Glutamatergic neuron (in vitro differentiated cells): ENCODE measurements at regions not wholly inside any gene's neighbourhood (a gene's known extent, or its start where the extent isn't known, plus 50 kb on each side); places are given as distances from the start of the nearest gene placed in this dataset.

Experiments
- DNase-seq: peaks from one replicate; pipeline ENCODE4 v3.0.0; 2022
- H3K27ac Mint-ChIP-seq: one replicate; pipeline ENCODE4 v1.8.0; 2020; ENCODE audit warnings: mild to moderate bottlenecking, mixed read lengths, inconsistent platforms; ENCODE audit not compliant: unreplicated experiment
- H3K27me3 Mint-ChIP-seq: one replicate; pipeline ENCODE4 v1.8.0; 2020; ENCODE audit warnings: mild to moderate bottlenecking, moderate library complexity, mixed read lengths, inconsistent platforms; ENCODE audit not compliant: unreplicated experiment
- H3K36me3 Mint-ChIP-seq: one replicate; pipeline ENCODE4 v1.8.0; 2020; ENCODE audit warnings: mild to moderate bottlenecking, mixed read lengths, inconsistent platforms; ENCODE audit not compliant: unreplicated experiment
- H3K4me1 Mint-ChIP-seq: one replicate; pipeline ENCODE4 v1.8.0; 2020; ENCODE audit warnings: mild to moderate bottlenecking, low read depth, mixed read lengths, inconsistent platforms; ENCODE audit not compliant: unreplicated experiment
- H3K4me3 Mint-ChIP-seq: one replicate; pipeline ENCODE4 v1.8.0; 2020; ENCODE audit warnings: mild to moderate bottlenecking, mixed read lengths, inconsistent platforms; ENCODE audit not compliant: unreplicated experiment
- H3K9me3 Mint-ChIP-seq: one replicate; pipeline ENCODE4 v1.8.0; 2020; ENCODE audit warnings: mild to moderate bottlenecking, moderate library complexity, mixed read lengths, inconsistent platforms; ENCODE audit not compliant: unreplicated experiment
- TF ChIP-seq, protein P1 (sequence below): fragments of 200-600 bp; sonication (generic); IDR thresholded peaks from one replicate; pipeline ENCODE4 v1.5.0; 2021; ENCODE audit not compliant: partially characterized antibody, unreplicated experiment

- no peak overlapping the region for H3K27ac Mint-ChIP-seq
- H3K4me1 Mint-ChIP-seq: no peaks in the 10 kb centered on the region
- H3K27me3 Mint-ChIP-seq: no peaks in the 10 kb centered on the region
- TF ChIP-seq, protein P1, sequence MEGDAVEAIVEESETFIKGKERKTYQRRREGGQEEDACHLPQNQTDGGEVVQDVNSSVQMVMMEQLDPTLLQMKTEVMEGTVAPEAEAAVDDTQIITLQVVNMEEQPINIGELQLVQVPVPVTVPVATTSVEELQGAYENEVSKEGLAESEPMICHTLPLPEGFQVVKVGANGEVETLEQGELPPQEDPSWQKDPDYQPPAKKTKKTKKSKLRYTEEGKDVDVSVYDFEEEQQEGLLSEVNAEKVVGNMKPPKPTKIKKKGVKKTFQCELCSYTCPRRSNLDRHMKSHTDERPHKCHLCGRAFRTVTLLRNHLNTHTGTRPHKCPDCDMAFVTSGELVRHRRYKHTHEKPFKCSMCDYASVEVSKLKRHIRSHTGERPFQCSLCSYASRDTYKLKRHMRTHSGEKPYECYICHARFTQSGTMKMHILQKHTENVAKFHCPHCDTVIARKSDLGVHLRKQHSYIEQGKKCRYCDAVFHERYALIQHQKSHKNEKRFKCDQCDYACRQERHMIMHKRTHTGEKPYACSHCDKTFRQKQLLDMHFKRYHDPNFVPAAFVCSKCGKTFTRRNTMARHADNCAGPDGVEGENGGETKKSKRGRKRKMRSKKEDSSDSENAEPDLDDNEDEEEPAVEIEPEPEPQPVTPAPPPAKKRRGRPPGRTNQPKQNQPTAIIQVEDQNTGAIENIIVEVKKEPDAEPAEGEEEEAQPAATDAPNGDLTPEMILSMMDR: no peak
- peaks cover 6% of the 10 kb centered on the region for H3K36me3 Mint-ChIP-seq
- no peaks in the 10 kb centered on the region for H3K9me3 Mint-ChIP-seq
- no peak for DNase-seq
- H3K4me3 Mint-ChIP-seq: no peak overlapping the region
Observed at GRCh38 chr10:121041499-121041898, 190.3 kb downstream of the WDR11 start.

- H3K9me3 Mint-ChIP-seq: no peaks in the 10 kb centered on the region
- TF ChIP-seq, protein P1: no peak
Observed at GRCh38 chr10:121041906-121042305, 190.7 kb downstream of the WDR11 start.

DNA sequence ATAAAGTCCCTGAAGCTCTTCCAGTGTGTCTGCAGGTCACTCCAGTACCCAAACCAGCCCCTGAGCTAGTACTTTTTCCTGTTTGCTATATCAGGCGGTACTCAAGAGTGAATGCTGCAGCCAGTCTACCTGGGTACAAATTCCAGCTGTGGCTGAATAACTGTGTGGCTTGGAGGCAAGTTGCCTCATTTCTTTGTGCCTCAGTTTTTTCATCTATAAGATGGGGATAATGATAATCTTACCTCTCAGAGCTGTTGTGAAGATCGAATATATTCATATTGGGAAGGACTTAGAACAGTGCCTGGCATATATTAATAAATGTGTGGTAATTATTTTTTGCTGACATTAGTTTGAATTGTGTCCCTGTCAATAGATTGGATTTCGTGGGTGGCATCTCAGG, 191.2 kb downstream of the WDR11 start:
- DNase-seq: no peak
- TF ChIP-seq, protein P1: no peak
- Mint-ChIP-seq H3K27ac (no peak overlapping the region), H3K27me3 (no peaks in the 10 kb centered on the region), H3K36me3 (peaks cover 6% of the 10 kb centered on the region), H3K4me3 (no peak overlapping the region), H3K4me1 (no peaks in the 10 kb centered on the region), H3K9me3 (no peaks in the 10 kb centered on the region)

More at GRCh38 chr10:121041906-121042305, 190.7 kb downstream of the WDR11 start:
- Mint-ChIP-seq H3K36me3 (peaks cover 6% of the 10 kb centered on the region), H3K27ac (no peak overlapping the region), H3K27me3 (no peaks in the 10 kb centered on the region), H3K4me1 (no peaks in the 10 kb centered on the region), H3K4me3 (no peak overlapping the region)
- DNase-seq: no peak

GRCh38 chr10:121043124-121043849, 192.1 kb downstream of the WDR11 start:
- Mint-ChIP-seq H3K27me3 (no peaks in the 10 kb centered on the region), H3K9me3 (no peaks in the 10 kb centered on the region), H3K4me1 (no peaks in the 10 kb centered on the region), H3K36me3 (peaks cover 6% of the 10 kb centered on the region), H3K4me3 (no peak overlapping the region), H3K27ac (no peak overlapping the region)
- TF ChIP-seq, protein P1: no peak
- no peak for DNase-seq

- Mint-ChIP-seq H3K4me3 (no peak overlapping the region), H3K9me3 (no peaks in the 10 kb centered on the region), H3K36me3 (no peaks in the 10 kb centered on the region)
Observed at GRCh38 chr10:121048749-121049148, 197.6 kb downstream of the WDR11 start.

More at GRCh38 chr10:121048749-121049148, 197.6 kb downstream of the WDR11 start:
- no peaks in the 10 kb centered on the region for H3K27me3 Mint-ChIP-seq
- no peaks in the 10 kb centered on the region for H3K4me1 Mint-ChIP-seq
- TF ChIP-seq, protein P1: no peak
- no peak overlapping the region for H3K27ac Mint-ChIP-seq
- DNase-seq: no peak
